ENCODE measurements at regions not wholly inside any gene's neighbourhood (a gene's known extent, or its start where the extent isn't known, plus 50 kb on each side); places are given as distances from the start of the nearest gene placed in this dataset.
"Not testable (repeated sequence)": the region's sequence is repeated elsewhere in the genome, so short reads cannot be mapped to it uniquely, and the experiment has no call there.

- no peak for DNase-seq
Observed at GRCh38 chr7:109836016-109836415, 1254.9 kb upstream of the LRRN3 start.

GRCh38 chr7:109842386-109842785 is 1248.5 kb upstream of the LRRN3 start:
- DNase-seq, result no peak

- DNase-seq, result no peak
Observed at GRCh38 chr7:109844362-109844761, 1246.6 kb upstream of the LRRN3 start.

- peak; percentile 79 for DNase-seq
Observed at GRCh38 chr7:109864230-109864629, 1226.7 kb upstream of the LRRN3 start.

GRCh38 chr7:109868215-109868860 is 1222.6 kb upstream of the LRRN3 start:
- peak; percentile 25 for DNase-seq

DNA sequence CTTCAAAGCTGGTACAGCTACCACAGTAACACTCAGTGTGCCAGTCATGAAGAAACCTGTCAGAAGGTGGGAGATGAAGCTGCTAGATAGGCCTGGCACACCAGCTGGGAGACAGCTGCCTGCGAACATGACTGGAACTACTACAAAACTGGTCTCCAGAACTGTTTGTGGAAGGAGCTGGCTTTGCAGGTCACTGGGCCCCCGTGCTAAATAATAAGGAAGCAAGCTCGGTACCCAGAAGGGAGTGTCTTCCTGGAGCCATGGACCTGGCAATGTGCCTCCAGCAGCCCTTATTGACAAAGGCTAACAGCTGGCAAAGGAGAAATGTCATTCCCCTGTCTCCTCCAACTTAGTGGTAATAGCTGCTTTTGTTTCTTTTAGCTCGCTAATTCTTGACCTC is 1217.6 kb upstream of the LRRN3 start:
- no peak for DNase-seq

DNA sequence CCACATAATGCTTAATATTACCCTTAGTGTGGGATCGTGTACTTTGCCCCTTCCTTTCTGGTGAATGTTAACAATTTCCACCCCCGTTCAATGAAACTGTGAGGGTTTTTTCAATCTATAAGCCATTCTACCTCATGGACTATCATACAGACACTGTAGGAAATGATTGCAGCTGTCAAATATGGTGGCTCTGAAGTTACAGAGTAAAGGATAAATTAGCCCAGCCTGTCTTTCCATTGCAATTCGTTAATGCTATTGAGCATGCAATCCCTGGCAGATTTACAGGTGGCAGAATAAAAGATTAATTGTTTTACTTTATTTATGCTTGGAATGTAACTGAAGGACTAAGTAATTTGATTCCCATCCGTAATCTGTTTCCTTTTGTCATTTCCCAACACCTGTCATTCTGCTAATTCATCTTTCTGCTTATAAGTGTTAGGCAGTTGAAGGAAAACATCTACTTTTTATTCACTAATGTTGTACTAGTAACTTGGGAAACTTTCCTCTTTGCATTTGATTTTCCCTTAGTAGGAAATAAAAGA is 1211.6 kb upstream of the LRRN3 start:
- peak; percentile 58 for DNase-seq

DNA sequence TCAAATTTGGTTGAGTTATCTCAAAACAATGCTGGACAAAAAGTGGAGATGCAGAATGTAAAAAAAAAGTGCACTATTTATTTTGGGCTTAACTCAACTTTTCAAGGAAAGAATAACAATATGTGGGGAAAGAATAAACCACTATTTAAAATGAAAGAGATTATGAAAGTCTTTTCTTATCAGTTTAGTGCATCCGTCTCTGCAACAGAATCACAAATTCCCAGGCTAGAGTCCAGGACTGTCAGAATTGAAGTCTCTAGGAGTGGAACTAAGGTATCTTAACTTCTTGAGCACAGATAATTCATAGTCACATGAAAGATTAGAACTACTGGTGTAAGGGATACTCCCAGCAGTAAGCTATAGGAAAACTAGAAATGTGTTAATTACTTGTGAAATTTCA is 1200.3 kb upstream of the LRRN3 start:
- DNase-seq, result no peak

- no peak for DNase-seq
Observed at GRCh38 chr7:109893231-109893630, 1197.7 kb upstream of the LRRN3 start.

- no peak for DNase-seq
Observed at GRCh38 chr7:109895536-109895935, 1195.4 kb upstream of the LRRN3 start.

DNA sequence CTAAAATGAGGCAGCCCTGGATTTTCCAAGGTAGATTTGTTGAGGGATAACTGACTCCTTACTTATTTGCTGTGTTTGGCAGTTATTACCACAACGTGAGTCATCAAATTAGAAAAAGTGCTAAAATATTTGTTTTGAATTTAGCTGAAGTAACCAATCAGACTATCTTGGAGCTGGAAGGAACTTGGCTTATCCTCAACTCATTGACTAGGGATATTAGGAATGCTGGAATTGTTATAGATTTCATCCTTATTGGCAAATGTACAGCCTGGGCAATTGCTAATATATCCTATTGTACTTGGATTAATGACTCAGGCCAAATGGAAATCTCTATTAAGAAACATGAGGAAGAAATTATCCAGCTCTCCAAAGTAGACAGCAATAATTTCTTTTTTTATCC is 1189.0 kb upstream of the LRRN3 start:
- DNase-seq, result no peak

GRCh38 chr7:109905368-109906065 is 1185.4 kb upstream of the LRRN3 start:
- DNase-seq, result not testable (repeated sequence)

GRCh38 chr7:109915670-109916069 is 1175.3 kb upstream of the LRRN3 start:
- no peak for DNase-seq

GRCh38 chr7:109926738-109927137 is 1164.2 kb upstream of the LRRN3 start:
- DNase-seq, result no peak

DNA sequence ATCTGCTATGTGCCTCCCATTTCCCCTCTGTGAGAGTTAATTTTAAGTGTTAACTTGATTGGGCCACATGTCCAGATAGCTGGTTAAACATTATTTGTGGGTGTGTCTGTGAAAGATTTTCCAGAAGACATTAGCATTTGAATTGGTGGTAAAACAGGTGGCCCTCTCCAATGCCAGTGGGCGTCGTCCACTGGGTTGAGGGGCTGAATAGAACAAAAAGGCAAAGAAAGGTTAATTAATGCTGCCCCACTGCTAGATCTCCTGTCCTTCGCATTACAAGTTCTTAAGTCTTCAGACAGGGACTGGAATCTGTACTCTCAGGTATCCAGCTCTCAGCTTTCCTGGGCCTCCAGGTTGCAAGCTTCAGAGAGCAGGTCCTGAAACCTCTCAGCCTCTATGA is 1160.9 kb upstream of the LRRN3 start:
- DNase-seq, result no peak

GRCh38 chr7:109939207-109939606 is 1151.7 kb upstream of the LRRN3 start:
- no peak for DNase-seq

- no peak for DNase-seq
Observed at GRCh38 chr7:109945820-109946518, 1145.0 kb upstream of the LRRN3 start.

DNA sequence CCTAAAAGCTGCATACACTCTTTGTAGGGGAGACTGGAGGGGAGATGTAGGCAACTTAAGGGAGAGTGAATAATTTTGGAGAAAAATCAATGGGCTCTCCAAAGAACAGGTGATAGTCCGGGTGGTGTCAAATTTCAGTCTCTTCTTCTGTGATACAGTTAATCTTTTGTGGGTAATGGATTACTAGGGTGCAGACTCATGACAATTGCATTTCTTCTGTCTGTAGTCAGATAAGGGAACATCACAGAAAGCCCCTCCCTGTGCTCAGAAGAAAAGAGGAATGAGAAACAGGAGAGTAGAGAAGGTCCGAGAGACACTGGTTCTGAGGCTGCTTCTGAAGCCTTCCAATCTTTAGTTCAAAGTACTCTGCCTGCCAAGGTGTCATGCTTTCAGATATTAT is 1140.7 kb upstream of the LRRN3 start:
- DNase-seq, result no peak

DNA sequence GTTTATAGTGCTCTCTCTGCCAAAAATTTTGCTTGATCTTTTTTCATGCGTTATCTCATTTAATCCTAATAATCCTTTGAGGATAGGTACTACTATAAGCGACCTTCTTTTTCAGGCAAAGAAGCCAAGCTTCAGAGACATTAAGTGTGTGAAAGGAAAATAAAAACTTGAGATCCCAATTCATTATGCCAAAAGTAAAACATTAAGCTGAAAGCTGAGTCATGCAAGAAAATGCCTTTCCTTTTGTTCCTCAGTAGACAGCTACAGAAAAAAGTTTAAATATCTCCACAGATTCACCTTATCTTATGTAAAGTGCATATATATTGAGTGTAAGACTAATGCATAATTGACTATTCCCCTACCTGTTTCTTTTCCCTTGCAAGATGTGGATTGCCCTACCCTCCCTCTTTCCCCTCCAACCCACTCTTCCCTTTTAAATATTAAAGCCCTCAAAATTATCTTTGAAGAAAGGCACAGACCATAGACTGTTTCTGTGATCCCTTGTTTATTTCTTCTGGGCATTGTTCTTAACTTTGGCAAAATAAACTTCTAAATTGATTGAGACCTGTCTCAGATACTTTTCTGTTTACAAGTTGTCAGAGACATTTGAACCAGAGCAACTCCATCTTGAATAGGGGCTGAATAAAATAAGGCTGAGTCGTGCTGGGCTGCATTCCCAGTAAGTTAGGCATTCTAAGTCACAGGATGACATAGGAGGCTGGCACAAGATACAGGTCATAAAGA is 1139.9 kb upstream of the LRRN3 start:
- no peak for DNase-seq

GRCh38 chr7:109951565-109951928 is 1139.4 kb upstream of the LRRN3 start:
- DNase-seq, result no peak

- no peak for DNase-seq
Observed at GRCh38 chr7:109955986-109956385, 1134.9 kb upstream of the LRRN3 start.

GRCh38 chr7:109956916-109957315 is 1134.0 kb upstream of the LRRN3 start:
- DNase-seq, result no peak

GRCh38 chr7:109963741-109964140 is 1127.2 kb upstream of the LRRN3 start:
- no peak for DNase-seq
